ENCODE measurements at regions not wholly inside any gene's neighbourhood (a gene's known extent, or its start where the extent isn't known, plus 50 kb on each side); places are given as distances from the start of the nearest gene placed in this dataset.
"Not testable (repeated sequence)": the region's sequence is repeated elsewhere in the genome, so short reads cannot be mapped to it uniquely, and the experiment has no call there.

DNA sequence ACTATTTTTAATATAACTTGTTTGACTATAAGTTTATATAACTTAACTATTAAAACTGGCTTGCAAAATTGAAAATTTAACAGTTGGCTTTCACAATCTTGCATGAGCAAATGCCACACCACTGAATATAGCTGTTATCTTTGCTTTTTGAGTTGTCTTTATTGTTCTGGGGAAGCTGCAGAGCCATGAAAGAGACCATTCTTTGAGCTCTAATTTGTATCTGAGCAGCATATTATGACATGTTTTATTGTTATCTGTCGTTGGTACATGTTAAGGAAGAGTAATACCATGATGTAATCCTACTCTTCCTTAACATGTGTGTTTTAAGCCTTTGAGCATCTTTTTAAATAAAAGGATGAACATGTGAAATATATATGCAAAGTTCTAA, 97.1 kb upstream of the ANK2 start:
- DNase-seq: no peak

DNA sequence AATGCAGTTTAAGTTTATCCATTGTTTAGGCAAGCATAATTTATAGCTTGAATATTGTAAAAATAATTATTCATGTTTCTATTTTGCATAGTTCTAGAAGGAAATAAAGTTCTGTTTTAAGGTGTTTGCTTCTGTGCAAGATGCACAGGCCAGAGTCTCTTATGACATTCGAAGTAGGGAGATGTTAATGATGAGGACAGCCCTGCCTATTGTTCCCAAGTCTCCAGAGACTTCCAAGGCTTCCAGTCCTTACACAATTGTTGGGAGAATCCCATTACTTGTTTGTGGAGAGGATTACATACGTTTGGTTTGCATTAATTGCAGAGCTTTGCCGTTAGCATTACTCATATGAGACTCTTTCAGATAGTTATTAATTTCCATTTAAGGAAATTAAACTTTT, 96.2 kb upstream of the ANK2 start:
- no peak for DNase-seq

DNA sequence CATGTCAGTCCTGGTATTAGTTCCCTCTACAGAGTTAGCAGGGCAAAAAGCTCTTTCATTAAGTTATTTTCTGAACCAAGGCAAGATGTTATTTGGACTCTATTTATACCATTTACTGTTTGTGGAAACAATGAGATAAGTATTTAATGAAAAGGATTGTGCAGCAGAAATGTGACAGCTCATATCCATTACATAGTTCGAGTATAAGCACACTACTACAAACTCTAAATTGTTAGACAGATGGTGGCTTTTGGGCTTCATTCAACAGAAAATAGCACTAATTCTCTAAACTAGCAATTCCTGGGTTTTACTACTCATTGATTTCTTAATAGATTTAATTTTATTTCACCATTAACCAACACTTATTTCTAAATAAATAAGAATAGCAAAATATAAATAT, 95.2 kb upstream of the ANK2 start:
- DNase-seq: no peak

DNA sequence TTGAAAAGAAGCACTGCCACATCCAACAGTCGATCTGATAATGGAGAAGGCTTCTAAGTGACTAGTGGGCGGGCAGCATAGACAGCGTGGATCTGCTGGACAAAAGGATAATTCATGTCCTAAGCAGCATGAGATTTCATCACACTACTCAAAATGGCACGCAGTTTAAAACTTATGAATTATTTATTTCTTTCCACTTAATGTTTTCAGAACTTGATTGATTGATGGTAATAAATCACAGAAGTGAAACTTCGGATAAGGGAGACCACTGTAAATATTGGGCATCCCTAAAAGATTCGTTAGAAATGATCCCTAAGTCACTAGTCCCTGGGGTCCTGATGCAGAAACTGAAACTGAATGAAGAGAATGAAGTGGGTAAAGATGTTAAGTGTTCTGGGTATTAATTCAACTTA, 93.0 kb upstream of the ANK2 start:
- DNase-seq: no peak

DNA sequence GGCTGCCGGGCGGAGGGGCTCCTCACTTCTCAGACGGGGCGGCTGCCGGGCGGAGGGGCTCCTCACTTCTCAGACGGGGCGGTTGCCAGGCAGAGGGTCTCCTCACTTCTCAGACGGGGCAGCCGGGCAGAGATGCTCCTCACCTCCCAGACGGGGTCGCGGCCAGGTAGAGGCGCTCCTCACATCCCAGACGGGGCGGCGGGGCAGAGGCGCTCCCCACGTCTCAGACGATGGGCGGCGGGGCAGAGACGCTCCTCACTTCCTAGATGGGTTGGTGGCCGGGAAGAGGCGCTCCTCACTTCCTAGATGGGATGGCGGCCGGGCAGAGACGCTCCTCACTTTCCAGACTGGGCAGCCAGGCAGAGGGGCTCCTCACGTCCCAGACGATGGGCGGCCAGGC, 91.7 kb upstream of the ANK2 start:
- DNase-seq: not testable (repeated sequence)

DNA sequence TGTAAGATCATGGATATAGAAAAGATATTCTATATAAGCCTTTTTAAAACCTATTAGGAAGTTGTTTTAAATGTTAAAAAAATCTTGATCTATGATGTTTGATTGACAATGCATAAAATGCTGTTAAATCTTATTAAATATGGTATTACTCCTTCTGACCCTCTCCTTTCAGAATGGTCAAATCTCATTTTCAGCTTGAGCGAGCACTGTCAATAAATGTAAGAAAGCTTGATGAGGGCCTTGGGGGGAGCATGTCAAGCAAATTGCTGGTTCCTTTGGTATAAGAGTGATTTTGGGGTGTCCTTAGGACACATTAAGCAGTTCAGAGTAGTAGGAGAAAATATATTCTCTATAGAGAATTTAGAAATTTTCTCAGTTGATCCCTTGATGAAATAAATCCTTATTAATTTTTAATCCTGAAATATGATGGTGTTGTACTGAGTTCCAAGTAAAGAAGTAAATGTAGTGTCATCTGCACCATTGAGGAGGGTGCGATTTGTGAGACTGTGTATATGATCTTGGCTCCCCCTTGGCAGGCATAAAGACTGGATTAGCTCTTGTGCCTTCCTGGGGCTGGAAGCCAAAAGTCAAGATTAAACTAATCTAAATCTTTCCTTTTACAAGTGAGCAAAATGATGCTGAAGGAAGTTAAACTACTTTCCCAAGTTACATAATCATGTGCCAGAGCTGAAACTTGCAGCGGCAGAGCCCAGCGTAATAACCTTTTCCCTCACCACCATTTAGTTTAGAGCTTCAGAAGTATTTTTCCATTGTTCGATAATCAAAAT, 82.6 kb upstream of the ANK2 start:
- no peak for DNase-seq

DNA sequence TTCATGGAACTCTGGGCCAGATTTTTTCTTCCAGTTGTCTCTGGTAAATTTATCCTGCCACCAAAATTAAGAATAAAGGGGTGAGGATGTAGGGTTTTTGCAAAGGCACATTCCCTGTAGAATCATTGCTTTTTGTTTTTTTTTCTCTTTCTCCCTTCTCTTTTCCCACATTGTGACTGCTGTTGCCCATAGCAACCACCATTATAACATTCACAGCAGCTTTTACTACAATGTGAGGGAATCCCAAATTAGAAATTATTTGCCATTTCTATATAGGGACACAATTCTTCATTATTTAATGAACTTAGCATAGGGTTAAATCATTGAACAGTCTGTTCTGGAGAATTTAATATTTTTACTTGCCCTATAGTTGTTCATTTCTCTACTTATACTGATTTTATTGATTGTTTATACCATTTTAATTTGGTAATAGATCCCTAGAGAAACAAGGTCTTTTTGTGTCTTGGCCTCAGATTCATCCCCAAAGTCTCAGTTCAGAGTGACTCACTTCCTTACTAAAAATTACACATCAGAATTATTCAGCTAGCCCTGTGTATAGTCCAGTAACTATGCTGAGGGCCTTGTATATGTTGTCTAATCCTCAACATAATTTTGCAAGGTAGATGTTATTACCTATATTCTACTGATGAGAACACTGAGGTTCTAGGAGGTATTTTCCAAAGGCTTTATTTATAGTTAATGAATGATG, 80.8 kb upstream of the ANK2 start:
- no peak for DNase-seq

DNA sequence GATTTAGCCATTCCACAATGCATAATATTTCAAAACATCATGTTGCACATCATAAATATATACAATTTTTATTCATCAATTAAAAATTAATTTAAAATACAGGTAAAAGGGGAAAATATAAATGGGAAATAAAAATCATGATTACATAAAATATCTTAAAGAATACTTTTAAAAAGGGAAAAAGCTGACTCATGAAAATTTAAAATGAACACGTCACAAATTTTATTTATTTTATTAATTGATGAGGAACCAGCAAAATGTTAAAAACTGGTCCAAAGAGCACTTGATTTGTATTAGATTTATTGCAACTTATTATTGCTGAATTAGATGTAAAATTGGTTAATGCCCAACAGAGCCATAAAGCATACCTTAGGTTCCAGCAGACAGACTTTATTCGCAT, 78.5 kb upstream of the ANK2 start:
- DNase-seq: no peak

DNA sequence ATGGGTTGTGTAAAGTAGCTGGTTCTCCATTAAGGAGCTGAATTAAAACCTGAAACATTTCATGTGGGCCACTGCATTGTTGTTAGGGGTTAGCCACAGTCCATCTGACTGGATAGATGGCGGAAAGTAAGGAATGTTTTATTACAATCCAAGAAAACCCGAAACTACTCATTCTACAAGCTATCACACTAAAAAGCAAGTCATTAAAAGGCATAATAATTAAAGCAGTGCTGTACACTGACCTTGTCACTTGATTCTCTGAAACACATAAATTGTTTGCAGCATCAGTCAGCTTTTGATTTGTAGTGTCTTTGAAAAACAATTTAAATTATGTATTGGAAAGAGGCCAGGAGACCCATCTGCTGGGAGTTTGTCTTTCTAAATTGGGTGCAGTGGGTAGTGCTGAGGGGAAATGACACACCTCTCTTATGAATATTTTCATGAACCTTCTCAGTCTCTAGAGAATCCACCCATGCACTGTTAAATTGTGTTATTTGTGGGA, 75.7 kb upstream of the ANK2 start:
- peak; percentile 20 for DNase-seq

DNA sequence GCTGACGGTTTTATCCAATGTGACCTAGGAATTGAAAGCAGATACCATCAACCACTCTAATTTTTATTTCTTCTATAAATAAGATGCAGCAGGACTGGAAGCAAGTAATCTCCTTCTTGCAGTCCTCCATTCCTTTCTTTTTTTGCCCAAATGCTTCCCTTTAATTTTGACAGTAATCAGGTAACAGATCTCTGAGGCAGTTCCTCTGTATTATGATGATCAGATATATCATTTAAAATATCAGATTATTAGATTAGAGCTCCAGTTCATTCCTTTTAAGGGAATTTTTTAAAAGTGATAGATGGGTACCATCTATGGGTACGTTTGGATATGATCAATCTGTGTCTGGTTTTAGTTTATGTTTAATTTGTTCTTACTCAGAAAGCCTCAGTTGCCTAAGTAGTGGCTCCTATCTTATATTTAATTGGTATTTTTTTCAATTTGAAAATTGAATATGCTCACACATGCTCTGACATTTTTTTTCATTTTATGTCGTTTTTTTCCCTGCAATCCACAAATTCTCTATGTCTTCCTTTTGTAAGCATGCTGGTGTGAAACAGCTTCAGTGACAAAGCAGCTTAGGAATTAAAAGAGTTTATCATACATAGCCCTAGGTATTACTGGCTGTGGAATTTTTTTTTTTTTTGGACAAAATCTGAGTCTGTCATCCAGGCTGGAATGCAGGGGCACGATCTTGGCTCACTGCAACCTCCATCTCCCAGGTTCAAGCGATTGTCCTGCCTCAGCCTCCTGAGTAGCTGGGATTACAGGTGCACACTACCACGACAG, 73.7 kb upstream of the ANK2 start:
- DNase-seq: no peak

DNA sequence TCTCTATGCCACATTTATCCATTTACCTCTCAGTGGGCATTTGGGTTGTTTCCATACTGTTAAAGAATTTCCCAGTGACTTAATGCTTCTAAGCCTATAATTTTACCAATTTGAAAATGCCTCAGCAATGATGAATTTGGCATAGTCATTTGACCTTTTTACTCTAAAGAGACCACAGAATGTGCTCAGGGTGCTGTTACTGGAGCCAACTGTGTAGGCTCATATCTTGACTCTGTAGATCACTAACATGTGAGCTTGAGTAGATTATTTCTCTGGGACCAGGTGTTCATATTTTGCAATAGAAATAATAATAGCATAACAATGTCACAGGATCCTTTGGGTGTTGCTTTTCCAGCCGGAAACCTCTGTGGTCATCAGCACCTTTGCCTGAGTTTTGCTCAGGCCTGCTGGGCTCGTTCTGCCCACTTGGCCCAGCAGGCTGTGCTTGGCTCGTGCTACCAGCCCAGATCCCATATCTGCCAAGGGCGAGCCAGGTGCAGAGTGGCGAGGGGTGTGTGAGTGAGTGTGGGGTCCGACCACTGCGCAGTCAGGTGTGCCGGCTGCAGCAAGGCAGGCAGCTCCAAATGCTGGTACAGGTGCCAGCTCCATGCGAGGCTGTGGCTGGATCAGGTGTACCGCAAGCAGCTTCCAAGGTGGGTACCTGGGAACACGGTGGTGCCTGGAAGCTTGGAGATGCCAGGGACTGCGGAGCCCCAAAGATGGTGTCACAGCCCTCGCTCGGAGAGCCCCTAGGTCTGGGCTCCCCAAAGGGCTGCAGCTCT, 70.6 kb upstream of the ANK2 start:
- DNase-seq: no peak

DNA sequence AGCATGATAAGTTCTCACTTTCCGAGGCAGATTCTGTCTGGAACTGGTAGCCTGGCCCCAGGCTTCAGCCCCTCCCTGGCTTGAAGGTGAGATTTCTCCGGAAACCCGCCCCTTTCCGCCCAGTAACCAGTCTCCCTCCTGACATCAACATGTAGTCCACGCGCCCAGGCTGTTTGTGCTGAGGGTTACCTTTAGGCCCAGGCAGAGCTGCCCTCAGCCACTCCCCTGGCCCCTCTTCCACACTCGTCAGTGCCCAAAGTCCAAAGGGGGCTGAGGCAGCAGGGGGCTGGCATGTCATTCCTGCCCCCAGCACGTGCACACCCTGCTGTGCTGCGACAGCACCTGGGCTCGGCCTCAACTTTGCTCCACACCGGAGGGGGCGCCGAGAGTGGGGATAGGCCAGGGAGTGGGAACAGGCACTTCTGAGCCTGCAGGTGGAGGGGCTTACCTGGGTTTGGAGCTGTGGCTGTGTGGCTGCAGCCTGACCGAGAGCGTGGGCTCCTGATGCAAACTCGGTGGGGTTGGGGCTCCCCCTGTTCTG, 69.5 kb upstream of the ANK2 start:
- no peak for DNase-seq

DNA sequence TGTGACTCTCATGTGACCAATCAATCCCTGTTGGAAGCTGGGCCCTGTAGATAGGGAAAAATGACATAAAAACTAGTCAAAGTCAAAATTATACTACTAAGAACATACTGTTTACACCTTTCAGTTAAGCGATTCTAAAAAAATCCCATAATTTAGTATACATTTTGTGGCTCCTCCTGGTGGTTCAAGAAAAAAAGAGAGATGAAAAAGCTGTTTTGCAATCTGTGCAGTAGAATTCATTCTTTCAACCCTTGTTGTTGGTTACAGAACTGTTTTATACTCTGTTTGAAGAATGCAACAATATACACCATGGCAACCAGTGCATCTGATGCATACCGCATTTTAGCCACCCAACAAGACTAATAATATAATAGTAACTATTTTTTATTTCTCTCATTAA, 66.8 kb upstream of the ANK2 start:
- no peak for DNase-seq

DNA sequence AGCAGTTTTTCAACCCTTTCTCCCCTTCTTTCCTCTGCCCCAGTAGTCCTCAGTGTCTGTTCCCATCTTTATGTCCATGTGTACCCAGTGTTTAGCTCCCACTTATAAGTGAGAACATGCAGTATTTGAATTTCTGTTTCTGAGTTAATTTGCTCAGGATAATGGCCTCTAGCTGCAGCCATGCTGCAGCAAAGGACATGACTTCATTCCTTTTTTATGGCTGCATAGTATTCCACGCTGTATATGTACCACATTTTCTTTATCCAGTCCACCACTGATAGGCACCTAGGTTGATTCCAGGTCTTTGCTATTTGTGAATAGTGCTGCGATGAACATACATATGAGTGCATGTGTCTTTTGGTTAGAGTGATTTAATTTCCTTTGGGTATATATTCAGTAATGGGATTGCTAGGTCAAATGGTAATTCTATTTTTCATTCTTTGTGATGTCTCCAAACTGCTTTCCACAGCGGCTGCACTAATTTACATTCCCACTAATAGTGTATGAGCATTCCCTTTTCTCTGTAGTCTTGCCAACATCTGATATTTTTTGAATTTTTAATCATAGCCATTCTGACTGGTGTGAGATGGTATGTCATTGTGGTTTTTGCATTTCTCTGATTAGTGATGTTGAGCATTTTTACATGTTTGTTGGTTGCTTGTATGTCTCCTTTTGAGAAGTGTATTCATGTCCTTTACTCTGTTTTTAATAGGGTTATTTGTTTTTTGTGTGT, 54.6 kb upstream of the ANK2 start:
- DNase-seq: no peak

All from NCI-H2171 (cell line).